Activated T-cell treated with anti-CD3 and anti-CD28 coated beads, Interleukin-2, amount 50 U/mL, for 24 hours (primary cell): ENCODE measurements at regions not wholly inside any gene's neighbourhood (a gene's known extent, or its start where the extent isn't known, plus 50 kb on each side); places are given as distances from the start of the nearest gene placed in this dataset.

ENCODE experiments used
- DNase-seq: peaks from one replicate; pipeline ENCODE4 v3.0.0-alpha.2; 2020
- H3K27ac Mint-ChIP-seq: 2 replicates; pipeline ENCODE4 v1.8.0; 2020; ENCODE audit warnings: mild to moderate bottlenecking, mixed read lengths
- H3K27me3 Mint-ChIP-seq: 2 replicates; pipeline ENCODE4 v1.8.0; 2020; ENCODE audit warnings: mixed read lengths
- H3K36me3 Mint-ChIP-seq: 2 replicates; pipeline ENCODE4 v1.8.0; 2020; ENCODE audit warnings: low read depth, mixed read lengths
- H3K4me1 Mint-ChIP-seq: 2 replicates; pipeline ENCODE4 v1.8.0; 2020; ENCODE audit warnings: low read depth, mixed read lengths
- H3K4me3 Mint-ChIP-seq: 2 replicates; pipeline ENCODE4 v1.8.0; 2020; ENCODE audit warnings: mild to moderate bottlenecking, moderate library complexity, mixed read lengths
- H3K9me3 Mint-ChIP-seq: 2 replicates; pipeline ENCODE4 v1.8.0; 2020; ENCODE audit warnings: mixed read lengths

- no peak for DNase-seq
- no peaks in the 10 kb centered on the region for H3K27me3 Mint-ChIP-seq
- no peaks in the 10 kb centered on the region for H3K4me1 Mint-ChIP-seq
- H3K27ac Mint-ChIP-seq: no peak overlapping the region
- H3K4me3 Mint-ChIP-seq: no peak overlapping the region
- H3K36me3 Mint-ChIP-seq: no peaks in the 10 kb centered on the region
- peaks cover 4% of the 10 kb centered on the region for H3K9me3 Mint-ChIP-seq
Observed at GRCh38 chr18:39561126-39561525, 1995.5 kb upstream of the CELF4 start.

GRCh38 chr18:39558658-39559057, 1993.1 kb upstream of the CELF4 start:
- peaks cover 8% of the 10 kb centered on the region for H3K9me3 Mint-ChIP-seq
- no peaks in the 10 kb centered on the region for H3K4me1 Mint-ChIP-seq
- H3K4me3 Mint-ChIP-seq: no peak overlapping the region
- no peak for DNase-seq
- no peak overlapping the region for H3K27ac Mint-ChIP-seq
- H3K36me3 Mint-ChIP-seq: no peaks in the 10 kb centered on the region
- H3K27me3 Mint-ChIP-seq: no peaks in the 10 kb centered on the region

- Mint-ChIP-seq H3K4me3 (no peak overlapping the region), H3K4me1 (no peaks in the 10 kb centered on the region), H3K36me3 (no peaks in the 10 kb centered on the region), H3K27me3 (no peaks in the 10 kb centered on the region), H3K27ac (no peak overlapping the region), H3K9me3 (peaks cover 12% of the 10 kb centered on the region)
- no peak for DNase-seq
Observed at GRCh38 chr18:39555496-39555895, 1989.9 kb upstream of the CELF4 start.

- DNase-seq: no peak
- Mint-ChIP-seq H3K9me3 (peaks cover 15% of the 10 kb centered on the region), H3K36me3 (no peaks in the 10 kb centered on the region), H3K4me1 (no peaks in the 10 kb centered on the region), H3K4me3 (no peak overlapping the region), H3K27ac (no peak overlapping the region), H3K27me3 (no peaks in the 10 kb centered on the region)
Observed at GRCh38 chr18:39550701-39551100, 1985.1 kb upstream of the CELF4 start.

GRCh38 chr18:39549144-39549543, 1983.5 kb upstream of the CELF4 start:
- Mint-ChIP-seq H3K9me3 (peaks cover 10% of the 10 kb centered on the region), H3K4me3 (no peak overlapping the region), H3K27me3 (no peaks in the 10 kb centered on the region), H3K4me1 (no peaks in the 10 kb centered on the region), H3K27ac (no peak overlapping the region), H3K36me3 (no peaks in the 10 kb centered on the region)
- no peak for DNase-seq

- no peaks in the 10 kb centered on the region for H3K27me3 Mint-ChIP-seq
- H3K9me3 Mint-ChIP-seq: peaks cover 6% of the 10 kb centered on the region
- DNase-seq: no peak
- H3K4me1 Mint-ChIP-seq: no peaks in the 10 kb centered on the region
- H3K27ac Mint-ChIP-seq: no peak overlapping the region
- no peak overlapping the region for H3K4me3 Mint-ChIP-seq
- H3K36me3 Mint-ChIP-seq: no peaks in the 10 kb centered on the region
Observed at GRCh38 chr18:39531659-39532058, 1966.1 kb upstream of the CELF4 start.

GRCh38 chr18:39529358-39529757, 1963.8 kb upstream of the CELF4 start:
- DNase-seq: no peak
- Mint-ChIP-seq H3K4me3 (no peak overlapping the region), H3K9me3 (peaks cover 6% of the 10 kb centered on the region), H3K36me3 (no peaks in the 10 kb centered on the region), H3K27me3 (no peaks in the 10 kb centered on the region), H3K27ac (no peak overlapping the region), H3K4me1 (no peaks in the 10 kb centered on the region)

- DNase-seq: no peak
- no peaks in the 10 kb centered on the region for H3K4me1 Mint-ChIP-seq
- H3K4me3 Mint-ChIP-seq: no peak overlapping the region
- H3K27me3 Mint-ChIP-seq: no peaks in the 10 kb centered on the region
- no peaks in the 10 kb centered on the region for H3K36me3 Mint-ChIP-seq
- peaks cover 9% of the 10 kb centered on the region for H3K9me3 Mint-ChIP-seq
- no peak overlapping the region for H3K27ac Mint-ChIP-seq
Observed at GRCh38 chr18:39527465-39527864, 1961.9 kb upstream of the CELF4 start.

GRCh38 chr18:39524370-39524769, 1958.8 kb upstream of the CELF4 start:
- Mint-ChIP-seq H3K4me1 (no peaks in the 10 kb centered on the region), H3K9me3 (peaks cover 3% of the 10 kb centered on the region), H3K27me3 (no peaks in the 10 kb centered on the region), H3K4me3 (no peak overlapping the region), H3K27ac (no peak overlapping the region), H3K36me3 (no peaks in the 10 kb centered on the region)
- DNase-seq: no peak

- Mint-ChIP-seq H3K27me3 (no peaks in the 10 kb centered on the region), H3K4me1 (no peaks in the 10 kb centered on the region), H3K27ac (no peak overlapping the region), H3K9me3 (peaks cover 3% of the 10 kb centered on the region), H3K4me3 (no peak overlapping the region), H3K36me3 (no peaks in the 10 kb centered on the region)
- DNase-seq: no peak
Observed at GRCh38 chr18:39523281-39523680, 1957.7 kb upstream of the CELF4 start.

- H3K27ac Mint-ChIP-seq: no peak overlapping the region
- no peaks in the 10 kb centered on the region for H3K36me3 Mint-ChIP-seq
- no peaks in the 10 kb centered on the region for H3K4me1 Mint-ChIP-seq
Observed at GRCh38 chr18:39521164-39521563, 1955.6 kb upstream of the CELF4 start.

GRCh38 chr18:39519741-39520140, 1954.1 kb upstream of the CELF4 start:
- Mint-ChIP-seq H3K36me3 (no peaks in the 10 kb centered on the region), H3K27me3 (no peaks in the 10 kb centered on the region), H3K4me3 (no peak overlapping the region), H3K27ac (no peak overlapping the region), H3K4me1 (no peaks in the 10 kb centered on the region), H3K9me3 (peaks cover 3% of the 10 kb centered on the region)
- DNase-seq: no peak

More at GRCh38 chr18:39521164-39521563, 1955.6 kb upstream of the CELF4 start:
- Mint-ChIP-seq H3K27me3 (no peaks in the 10 kb centered on the region), H3K4me3 (no peak overlapping the region), H3K9me3 (peaks cover 3% of the 10 kb centered on the region)
- DNase-seq: no peak

- H3K4me1 Mint-ChIP-seq: no peaks in the 10 kb centered on the region
- H3K36me3 Mint-ChIP-seq: no peaks in the 10 kb centered on the region
- H3K27me3 Mint-ChIP-seq: no peaks in the 10 kb centered on the region
- no peaks in the 10 kb centered on the region for H3K9me3 Mint-ChIP-seq
- DNase-seq: no peak
- no peak overlapping the region for H3K4me3 Mint-ChIP-seq
- no peak overlapping the region for H3K27ac Mint-ChIP-seq
Observed at GRCh38 chr18:39515299-39515698, 1949.7 kb upstream of the CELF4 start.

- Mint-ChIP-seq H3K4me1 (no peaks in the 10 kb centered on the region), H3K36me3 (no peaks in the 10 kb centered on the region), H3K27ac (no peak overlapping the region), H3K9me3 (no peaks in the 10 kb centered on the region), H3K27me3 (no peaks in the 10 kb centered on the region), H3K4me3 (no peak overlapping the region)
- DNase-seq: no peak
Observed at GRCh38 chr18:39513186-39513585, 1947.6 kb upstream of the CELF4 start.

- Mint-ChIP-seq H3K36me3 (no peaks in the 10 kb centered on the region), H3K4me1 (no peaks in the 10 kb centered on the region), H3K27me3 (no peaks in the 10 kb centered on the region), H3K4me3 (no peak overlapping the region), H3K9me3 (no peaks in the 10 kb centered on the region), H3K27ac (no peak overlapping the region)
- no peak for DNase-seq
Observed at GRCh38 chr18:39506581-39507330, 1941.2 kb upstream of the CELF4 start.

GRCh38 chr18:39500306-39500705, 1934.7 kb upstream of the CELF4 start:
- no peaks in the 10 kb centered on the region for H3K36me3 Mint-ChIP-seq
- no peak overlapping the region for H3K4me3 Mint-ChIP-seq
- no peak overlapping the region for H3K27ac Mint-ChIP-seq
- DNase-seq: no peak
- H3K9me3 Mint-ChIP-seq: peaks cover 6% of the 10 kb centered on the region
- no peaks in the 10 kb centered on the region for H3K4me1 Mint-ChIP-seq
- H3K27me3 Mint-ChIP-seq: no peaks in the 10 kb centered on the region
